GM18861 (cell line): ENCODE measurements at regions not wholly inside any gene's neighbourhood (a gene's known extent, or its start where the extent isn't known, plus 50 kb on each side); places are given as distances from the start of the nearest gene placed in this dataset.

Experiments
- ATAC-seq: cut with Tn5 transposase; IDR thresholded peaks from one replicate; pipeline ENCODE4 v1.9.1; 2021; ENCODE audit not compliant: unreplicated experiment

DNA sequence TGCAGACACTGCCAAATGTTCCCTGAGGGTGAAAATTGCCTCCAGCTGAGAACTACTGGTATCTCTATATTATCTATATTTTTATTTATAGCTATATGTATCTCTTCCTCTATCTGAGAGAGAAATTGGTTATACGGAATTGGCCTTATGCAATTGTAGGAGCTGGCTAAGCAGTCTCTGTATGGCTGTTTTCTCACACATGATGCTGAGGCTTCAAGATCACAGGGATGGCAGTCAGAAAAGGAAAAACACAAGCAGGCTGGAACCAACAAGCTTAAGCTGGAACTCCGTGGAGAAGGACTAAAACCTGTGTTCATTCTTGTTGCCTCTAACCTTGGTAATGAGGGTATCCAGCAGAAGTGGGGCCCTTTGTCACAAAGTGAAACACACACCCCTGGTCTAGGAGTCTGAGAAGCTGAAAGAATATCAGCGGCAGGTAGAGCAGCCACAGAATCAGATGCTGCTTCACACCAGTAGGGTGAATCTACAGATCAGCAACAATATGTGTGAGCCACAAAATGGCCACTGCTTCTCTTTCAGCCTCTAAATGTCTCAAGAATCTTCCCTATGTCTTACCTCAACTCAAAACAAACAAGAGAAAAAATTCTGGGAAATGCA is 166.5 kb upstream of the PPP1R2C start:
- ATAC-seq: no peak

DNA sequence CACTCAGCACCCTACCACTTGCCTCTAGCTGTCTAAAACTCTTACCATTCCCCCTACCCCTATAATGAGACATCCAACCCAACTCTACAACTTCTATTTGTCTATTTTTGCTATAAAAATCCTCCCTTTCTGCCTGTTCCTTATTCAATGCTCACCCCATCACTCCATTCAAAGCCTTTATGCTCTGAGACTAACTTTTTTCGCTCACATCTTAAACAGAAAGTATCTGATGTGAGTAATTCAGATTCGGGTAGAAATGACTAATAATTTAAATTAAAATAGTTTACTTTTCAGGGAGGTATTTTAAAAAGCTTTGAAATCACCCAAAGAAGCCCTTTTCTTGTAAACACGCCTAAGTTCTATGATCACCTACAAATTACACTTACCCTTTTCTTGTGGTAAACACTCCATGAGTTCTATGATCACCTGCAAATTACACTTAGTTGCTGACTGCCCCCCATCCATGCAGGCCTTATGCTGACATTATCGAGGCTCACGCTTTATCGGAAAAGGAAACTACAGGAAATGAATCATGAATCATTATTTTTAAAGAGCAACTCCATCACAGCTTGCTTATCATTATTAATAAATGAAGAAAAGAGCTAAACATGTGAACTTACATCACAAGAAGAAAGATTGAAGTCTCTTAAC is 168.7 kb upstream of the PPP1R2C start:
- ATAC-seq: no peak

DNA sequence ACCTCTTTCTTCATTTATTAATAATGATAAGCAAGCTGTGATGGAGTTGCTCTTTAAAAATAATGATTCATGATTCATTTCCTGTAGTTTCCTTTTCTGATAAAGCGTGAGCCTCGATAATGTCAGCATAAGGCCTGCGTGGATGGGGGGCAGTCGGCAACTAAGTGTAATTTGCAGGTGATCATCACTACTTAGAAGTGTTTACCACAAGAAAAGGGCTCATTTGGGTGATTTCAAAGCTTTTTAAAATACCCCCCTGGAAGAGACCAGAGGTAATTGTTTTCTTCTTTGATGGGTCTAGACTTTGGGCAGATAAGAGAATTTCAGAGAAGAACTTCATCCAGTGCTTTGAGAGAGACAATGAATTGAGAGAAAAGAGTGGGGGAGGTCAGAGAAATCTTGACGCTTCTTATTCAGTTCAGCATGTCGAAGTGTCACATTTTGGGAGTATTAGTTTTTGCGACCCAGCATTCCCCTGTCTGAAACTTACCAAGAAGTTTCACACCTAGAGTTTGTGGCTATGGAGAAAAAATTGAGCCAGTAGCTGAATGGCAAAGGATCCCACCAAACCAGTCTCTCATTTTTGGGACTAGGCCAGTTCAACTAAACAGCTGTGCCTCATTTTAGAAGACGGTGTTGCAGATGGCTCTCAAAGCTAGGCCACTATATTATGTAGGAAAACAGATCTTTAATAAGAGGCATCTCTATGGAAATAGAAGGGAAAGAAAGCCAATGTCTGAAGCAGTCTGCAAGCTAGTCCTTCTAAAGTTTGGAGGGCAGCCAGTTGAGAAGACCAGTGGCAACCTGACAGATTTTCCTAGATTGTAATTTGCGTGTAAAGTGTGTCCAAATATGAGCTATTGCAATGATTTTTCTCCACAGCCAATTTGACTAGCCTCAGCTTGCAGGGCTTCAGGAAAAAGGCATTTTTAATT is 171.0 kb upstream of the PPP1R2C start:
- ATAC-seq: no peak

DNA sequence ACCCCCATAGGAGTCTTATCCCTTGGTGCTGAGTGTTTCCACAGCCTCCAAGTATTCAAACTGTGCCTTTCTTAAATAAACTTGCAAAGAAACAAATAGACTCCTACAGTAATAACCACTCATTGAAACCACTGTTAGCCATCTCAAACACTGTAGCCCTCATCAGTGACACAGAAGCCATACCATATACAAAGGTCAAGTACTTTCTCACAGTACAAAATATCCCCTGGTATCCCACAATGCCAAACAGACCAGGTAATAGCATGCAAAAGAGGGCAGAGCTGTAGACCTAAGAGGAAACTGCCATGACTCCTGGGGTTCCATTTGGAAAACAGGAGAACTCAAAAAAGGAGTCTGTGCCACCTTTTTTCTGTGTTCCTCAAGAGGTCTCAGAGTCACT is 173.8 kb upstream of the PPP1R2C start:
- no peak for ATAC-seq

DNA sequence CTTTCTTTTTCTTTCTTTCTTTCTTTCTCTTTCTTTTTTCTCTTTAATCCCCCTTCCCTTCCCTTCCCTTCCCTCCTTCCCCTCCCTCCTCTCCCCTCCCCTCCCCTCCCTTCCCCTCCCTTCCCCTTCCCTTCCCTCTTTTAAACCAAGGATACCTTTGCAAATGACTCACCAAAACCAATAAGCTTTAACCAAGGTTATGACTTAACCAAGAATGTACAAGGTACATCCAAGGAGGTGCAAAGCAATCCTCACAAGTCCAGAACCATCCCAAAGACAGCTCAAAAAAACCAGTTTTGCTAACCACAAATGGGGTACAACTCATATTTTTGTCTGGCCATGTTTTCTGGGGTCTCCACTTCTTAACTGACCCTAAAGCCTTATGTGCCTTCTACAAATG is 174.7 kb upstream of the PPP1R2C start:
- ATAC-seq: no peak

DNA sequence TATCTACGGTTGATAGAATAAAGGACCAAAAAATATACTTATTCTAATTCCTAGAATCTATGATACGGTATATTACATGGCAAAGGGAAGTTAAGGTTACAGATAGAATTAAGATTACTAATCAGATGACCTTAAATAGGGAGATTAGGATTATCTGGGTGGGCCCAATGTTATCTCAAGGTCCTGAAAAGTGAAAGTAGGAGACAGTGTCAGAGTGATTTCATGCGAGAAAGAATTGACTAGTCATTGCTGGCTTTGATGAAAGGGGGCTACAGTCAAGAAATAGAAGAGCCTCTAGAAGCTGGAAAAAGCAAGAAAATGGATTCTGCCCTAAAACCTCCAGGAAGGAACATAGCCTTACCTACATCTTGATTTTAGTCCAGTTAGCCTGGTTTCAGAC is 176.9 kb upstream of the PPP1R2C start:
- peak; percentile 27 for ATAC-seq

DNA sequence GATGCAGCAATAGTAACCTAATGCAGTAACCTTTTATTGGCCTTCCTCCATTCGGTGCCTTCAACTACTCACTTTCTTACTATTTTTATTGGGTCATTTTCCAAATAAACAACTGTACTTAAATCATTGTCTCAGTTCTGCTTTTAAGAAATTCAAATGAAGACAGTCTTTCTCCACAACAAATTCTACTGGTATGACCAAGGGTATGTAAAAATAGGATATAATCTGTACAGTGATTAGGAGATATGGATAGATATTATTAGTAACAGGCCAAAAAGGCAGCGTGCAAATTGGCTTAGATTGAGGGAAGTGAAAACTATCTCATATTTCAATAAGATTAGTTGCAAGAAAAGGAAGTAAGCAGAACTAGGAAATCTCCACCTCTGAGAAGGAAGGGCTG is 177.4 kb upstream of the PPP1R2C start:
- peak; percentile 57 for ATAC-seq

DNA sequence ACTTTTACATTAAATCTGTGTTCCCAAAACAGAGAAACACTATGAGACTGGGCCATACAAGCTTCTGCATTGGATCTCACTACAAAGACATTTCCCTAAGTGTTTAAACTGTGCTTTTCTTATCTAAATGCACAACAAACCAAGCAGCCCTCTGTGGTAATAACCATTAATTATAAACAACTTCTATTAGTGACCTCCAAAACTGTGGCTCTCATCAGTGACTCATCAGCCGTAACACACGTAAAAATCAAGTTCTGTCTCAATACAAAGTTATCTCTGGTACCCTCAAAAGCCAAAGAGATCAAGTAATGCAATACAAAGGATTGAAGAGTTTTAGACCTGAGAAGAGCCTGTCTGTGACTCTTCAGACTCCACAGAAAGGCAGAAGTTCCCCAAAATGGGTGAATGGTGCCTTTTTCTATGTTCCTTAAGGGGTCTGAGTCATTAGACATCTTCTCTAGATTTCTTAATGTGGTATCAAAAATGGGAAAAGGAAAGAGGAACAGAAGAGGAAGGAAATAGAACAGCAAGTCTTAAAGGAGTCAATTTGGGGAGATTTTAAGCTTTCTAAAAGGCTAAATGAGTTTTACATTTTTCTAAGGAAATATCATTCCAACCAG is 189.8 kb upstream of the PPP1R2C start:
- ATAC-seq: no peak

DNA sequence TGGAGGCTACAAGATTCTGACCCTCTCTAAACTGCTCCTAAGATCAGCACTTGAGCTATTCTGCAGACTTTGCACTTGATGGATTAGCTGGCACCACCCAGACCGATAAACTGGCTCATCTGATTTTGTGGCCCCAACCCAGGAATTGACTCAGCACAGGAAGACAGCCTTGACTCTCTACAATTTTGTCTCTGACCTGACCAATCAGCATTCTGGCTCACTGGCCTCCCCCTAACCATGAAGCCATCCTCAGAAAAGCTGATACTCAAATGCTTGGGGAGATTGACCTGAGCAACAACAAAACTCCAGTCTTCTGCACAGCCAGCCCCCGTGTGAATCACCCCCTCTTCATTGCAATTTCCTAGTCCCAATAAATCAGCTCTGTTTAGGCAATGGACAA is 195.4 kb upstream of the PPP1R2C start:
- no peak for ATAC-seq

DNA sequence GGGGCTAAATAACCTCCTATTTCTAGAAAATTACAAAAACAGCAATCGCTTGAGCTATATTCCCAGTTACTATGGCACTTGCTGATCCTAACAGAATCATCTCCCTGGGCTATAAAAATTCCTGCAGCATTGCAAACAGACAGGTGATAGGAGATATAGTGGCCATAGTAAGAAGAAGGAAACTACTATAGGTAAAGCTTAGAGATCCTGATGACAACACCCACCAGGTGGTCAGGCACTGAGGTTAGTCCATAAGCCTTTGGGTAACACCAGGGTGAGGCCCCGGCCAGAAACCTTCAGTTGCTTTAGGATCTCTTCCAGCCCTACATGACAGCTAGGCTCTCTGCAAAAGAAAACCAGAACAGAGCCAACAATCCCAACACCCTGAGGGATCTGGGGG is 197.9 kb upstream of the PPP1R2C start:
- ATAC-seq: no peak

DNA sequence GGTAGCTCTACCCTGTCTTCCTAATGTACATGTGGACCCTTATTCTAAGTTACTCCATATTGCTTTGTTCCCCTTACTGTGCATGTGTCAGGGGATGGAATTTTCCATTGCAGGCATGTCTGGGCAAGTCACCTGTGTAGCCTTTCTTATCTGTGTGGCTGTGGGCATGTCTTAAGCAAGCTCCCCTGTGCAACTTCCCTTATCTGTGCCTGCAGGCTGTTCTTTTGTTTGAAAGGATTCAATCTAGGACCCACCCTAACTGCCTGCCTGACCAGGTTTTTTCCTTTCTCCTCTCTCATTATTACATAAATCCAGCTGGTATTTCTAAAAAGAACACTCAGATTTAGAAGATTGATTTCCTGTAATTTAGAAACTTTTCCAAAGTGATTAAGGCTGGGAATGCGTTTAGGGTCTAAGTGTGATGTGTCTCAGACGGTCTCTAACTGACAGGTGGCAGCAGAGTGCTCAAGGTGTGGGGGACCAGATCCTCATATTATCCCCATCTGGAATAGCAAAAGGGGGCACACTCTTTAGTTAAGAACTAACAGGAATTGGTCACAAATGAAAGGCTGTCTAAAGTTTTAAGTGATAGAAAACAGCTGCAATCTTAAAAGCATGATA is 198.9 kb upstream of the PPP1R2C start:
- no peak for ATAC-seq

DNA sequence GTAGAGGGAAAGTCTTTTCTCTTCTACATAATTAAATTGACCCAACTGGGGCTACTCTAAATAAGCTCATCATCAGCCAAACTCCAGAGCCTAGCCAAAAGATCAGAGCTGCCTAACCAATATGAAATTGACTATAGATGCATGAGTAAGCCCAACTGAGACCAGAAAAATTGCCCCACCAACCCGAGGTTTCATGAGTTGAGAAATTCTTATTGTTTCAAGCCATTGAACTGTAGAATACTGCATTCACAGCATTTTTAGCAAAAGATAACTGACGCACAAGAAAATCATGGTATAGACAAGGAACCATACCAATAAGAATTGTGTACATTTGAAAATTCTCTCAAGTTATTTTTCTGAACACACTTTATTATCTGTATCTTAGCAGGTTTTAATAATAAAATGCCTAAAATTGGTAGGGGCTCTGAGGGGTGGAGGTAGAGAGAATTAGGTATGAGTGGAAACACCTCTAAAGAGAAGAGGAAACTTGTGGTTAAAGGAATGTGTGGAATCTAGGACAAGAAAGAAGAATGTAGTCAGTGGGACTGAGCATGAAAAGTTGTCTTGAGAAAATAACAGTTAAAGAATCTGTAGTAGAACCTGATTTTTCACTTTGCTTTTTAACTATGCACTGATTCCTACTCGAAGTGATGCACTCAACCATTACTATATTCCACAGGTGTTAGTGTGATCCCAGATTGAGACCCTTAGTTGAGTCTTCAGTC is 200.9 kb upstream of the PPP1R2C start:
- no peak for ATAC-seq

DNA sequence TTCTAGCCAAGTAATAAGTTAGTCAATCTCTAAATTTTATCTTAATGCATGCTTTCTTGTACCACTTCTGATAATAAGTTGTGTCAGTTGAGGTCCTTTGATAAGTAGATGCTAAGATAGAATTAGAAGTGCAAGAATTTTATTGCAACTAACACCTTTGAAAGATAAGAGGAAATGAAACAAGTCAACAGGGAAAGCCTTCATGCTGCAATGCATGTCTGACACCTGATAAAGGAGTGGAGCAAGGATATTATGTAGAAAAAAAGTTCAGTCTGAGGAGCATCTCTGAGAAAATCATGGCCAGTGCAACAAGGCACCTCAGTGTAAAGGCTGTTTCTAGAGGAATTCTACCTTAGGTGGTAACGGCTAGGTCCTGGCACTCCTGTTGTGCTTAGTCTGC is 210.7 kb upstream of the PPP1R2C start:
- no peak for ATAC-seq

DNA sequence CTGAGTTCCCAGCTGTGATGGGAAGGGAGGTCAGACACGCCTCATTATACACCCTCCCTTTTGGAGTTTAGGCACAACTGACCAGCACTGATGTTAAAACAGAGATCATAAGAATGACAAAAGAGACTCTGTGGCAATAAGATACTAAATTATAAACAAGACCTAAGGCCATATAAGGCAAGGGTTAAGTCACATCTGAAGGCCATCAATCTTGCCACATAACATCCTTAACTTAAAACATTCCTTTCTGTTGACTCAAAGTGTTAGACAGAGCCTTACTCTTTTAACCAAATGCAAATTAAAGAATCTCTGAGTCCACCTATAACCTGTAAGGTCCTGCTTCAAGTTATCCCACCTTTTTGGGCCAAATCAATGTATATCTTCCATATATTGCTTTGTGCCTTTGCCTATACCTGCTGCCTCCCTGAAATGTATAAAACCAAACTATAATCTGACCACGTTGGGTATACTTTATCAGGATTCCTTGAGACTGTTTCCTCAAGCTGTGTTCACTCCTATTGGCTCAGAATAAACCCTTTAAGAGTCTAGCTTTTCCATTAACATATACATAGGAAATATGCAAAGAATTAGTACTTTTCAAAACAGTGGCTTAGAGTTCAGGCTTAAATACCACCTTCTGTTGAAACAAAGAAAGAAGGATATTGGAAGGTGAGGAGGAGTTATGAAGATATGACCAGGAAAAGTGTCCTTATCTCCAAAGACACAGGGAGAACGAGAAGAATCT is 214.4 kb upstream of the PPP1R2C start:
- no peak for ATAC-seq

DNA sequence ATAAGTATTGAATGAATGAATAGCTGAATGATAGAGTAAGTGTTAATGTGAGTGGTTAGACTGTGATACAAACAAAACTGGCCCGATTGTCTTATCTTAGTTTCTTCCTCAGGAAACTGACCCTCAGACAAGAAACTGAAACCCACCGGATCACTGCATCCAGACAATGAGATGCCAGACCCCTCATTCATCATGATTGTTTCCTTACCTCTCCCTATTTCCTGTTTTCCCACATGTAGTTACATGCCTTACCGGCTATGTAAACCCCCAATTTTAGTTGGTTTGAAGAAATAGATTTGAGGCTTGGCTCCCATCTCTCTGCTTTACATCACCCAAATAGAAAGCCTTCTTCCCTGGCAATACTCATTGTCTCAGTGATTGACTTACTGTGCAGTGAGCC is 218.9 kb upstream of the PPP1R2C start:
- ATAC-seq: no peak

DNA sequence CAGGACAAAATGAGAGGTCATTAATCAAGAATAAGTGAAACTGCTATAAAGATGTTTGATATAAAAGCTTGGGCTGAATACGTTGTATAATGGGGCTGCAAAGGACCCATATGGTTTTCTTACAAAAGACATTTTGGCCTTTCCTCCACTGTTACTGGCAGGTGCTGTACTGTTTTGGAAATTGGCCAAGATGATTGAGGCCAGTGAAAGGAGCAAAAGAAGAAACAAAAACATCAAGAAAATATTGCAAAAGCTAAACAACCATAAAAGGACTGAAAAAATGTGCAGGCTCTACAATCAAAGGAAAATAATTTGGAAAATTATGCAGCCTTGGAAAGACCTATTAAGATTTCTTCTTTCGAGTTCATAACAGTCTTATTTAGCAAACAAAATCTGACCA is 222.2 kb upstream of the PPP1R2C start:
- no peak for ATAC-seq

DNA sequence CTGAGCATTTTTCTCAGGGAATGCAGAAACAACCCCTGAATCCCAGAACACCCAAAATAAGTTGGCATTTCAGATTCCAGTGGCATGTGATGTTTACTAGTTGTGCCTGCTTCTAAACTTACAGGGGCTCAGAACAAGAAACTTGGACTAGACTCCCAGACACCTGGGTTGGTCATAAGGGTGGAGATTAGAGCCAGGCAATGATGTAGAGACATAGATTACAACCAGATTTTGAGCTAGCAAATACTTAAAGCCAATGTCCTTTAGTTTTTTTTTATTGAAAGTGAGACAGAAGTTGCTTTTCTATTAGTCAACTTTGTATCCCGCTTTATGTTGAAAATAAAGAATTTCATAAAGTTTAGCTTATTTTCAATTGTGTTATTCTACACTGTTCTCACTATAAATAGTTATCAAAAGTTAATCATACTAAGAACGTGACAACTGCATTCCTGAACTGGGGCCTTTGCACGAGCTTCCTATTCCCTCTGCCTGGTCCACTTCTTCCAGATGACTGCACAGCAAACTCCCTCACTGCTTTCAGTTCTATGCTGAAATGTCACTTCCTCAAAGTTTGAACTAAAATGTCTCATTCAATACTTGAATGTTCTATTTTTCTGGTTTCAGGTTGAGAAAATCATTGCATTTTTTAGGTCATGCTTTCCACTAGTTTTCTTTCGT is 224.7 kb upstream of the PPP1R2C start:
- ATAC-seq: peak; percentile 88

DNA sequence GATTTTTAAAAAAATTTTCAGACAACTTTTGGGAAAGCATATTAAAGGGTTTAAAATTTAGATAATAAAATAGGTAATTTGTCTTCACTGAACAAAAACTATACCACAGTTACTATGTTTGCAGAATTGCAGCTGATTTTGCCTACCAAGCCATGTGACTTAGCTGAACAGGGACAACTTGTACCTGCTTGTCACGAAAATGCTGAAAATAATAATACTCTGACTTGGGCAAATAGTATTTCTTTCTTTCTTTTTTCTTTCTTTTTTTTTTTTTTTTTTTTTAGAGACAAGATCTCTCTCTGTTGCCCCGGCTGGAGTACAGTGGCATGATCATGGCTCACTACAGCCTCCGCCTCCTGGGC is 225.2 kb upstream of the PPP1R2C start:
- peak; percentile 26 for ATAC-seq

DNA sequence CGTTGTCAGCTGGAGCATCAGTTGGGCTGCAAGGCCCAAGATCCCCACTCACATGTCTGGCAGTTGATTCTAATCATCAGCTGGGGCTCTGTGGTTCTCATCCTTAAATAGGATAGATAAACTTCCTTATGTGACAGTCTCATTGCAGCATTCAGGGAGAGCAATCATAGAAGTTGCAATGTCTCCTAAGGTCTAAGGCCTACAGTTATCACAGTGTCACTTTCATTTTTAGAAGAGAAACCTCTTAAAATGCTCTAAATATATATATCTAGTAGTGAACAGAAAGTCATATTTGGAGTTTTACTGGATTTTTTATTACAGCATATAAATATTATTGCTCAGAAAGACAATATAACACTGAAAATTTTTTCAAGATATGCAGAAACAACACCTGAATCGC is 226.0 kb upstream of the PPP1R2C start:
- ATAC-seq: no peak
